OCI-M2 (cell line): ENCODE measurements at regions not wholly inside any gene's neighbourhood (a gene's known extent, or its start where the extent isn't known, plus 50 kb on each side); places are given as distances from the start of the nearest gene placed in this dataset.

Experiments used
- DNase-seq: peaks from one replicate; lab custom pipeline; 2025; ENCODE audit not compliant: unreplicated experiment; lab: John Stamatoyannopoulos, UW

GRCh38 chr9:107914151-107914550 lies 424.6 kb upstream of the KLF4 start:
- no peak for DNase-seq

DNA sequence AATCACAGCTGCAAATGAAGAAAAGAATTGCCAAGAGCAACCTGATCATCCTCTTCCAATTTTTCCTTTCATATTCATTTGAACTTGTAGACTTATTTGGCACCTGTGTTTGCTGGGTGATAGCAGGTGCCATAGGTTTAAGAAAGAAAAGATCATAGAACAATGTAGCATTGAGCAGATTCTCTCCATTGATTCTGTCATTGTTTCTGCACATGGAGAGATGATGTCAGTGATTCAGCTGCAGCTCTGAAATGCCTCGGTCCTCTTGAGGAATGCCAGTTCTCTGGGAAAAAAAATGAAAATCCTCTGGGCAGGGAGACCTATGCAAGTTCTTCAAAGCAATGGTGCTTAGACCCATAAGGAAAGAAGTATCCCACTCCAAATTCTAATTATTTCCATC lies 418.1 kb upstream of the KLF4 start:
- no peak for DNase-seq

- no peak for DNase-seq
These were observed 417.7 kb upstream of the KLF4 start for GRCh38 chr9:107907255-107907654.

GRCh38 chr9:107906074-107906473 lies 416.5 kb upstream of the KLF4 start:
- DNase-seq: no peak

GRCh38 chr9:107905308-107906020 lies 415.9 kb upstream of the KLF4 start:
- DNase-seq: no peak

DNA sequence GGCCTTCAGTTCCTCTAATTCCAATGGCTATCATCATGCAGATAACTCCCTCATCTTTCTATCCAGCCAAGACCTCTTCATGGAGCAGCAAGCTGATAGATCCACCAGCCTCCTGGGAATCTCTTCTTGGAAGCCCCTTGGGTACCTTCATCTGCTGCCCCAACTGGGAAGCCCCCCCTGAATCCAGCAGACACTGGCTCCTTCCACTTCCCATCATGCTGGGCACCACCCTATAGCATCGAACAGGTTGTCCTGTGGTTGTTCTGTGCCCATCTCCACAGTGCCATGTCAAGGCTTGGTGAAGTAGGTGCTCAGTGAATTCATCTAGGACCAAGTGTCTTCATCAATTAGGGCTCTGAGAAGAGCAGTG lies 410.4 kb upstream of the KLF4 start:
- no peak for DNase-seq

GRCh38 chr9:107898761-107899160 lies 409.2 kb upstream of the KLF4 start:
- DNase-seq: no peak

DNA sequence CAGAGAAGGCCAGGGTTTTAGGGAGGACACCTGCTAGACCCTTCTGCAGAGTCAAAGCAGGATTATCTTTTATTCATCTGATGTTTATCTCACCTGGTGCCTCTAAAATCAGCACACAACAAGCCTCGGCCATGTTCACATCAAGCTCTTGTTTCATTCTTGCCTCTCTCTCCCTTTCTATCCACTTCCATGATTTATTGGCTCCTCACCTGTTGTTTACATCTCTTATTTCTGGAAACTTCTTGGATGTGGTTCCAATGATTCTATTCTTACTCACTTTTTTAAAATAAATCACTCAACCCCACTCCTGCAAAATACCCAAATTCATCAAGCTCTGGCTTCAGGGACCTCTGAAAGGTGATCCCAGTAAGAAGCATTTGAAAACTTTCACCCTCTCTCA lies 407.0 kb upstream of the KLF4 start:
- no peak for DNase-seq

DNA sequence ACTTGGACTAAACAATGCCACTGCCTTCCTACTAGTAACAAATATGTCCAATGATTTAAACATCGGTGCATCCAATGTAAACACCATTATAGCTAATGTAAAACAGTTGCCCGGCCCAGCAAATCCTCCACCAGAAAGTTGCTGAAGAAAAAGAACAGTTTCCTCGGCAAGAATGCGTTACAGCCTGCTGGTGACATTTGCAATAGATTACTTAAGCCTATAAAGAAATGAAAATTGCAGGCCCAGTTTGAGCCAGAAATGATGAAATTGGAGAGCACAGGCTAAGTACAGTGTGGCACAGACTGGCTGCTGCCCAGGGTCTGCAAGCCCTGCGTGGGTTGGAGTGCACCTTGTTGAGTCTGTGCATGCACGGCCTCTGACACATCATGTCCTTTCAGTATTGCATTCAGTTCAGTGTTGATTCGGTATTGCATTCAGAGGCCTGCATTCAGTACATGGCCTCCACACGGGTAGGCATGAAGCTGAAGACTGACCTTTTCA lies 406.0 kb upstream of the KLF4 start:
- no peak for DNase-seq

- no peak for DNase-seq
These were observed 405.1 kb upstream of the KLF4 start for GRCh38 chr9:107894572-107895261.

DNA sequence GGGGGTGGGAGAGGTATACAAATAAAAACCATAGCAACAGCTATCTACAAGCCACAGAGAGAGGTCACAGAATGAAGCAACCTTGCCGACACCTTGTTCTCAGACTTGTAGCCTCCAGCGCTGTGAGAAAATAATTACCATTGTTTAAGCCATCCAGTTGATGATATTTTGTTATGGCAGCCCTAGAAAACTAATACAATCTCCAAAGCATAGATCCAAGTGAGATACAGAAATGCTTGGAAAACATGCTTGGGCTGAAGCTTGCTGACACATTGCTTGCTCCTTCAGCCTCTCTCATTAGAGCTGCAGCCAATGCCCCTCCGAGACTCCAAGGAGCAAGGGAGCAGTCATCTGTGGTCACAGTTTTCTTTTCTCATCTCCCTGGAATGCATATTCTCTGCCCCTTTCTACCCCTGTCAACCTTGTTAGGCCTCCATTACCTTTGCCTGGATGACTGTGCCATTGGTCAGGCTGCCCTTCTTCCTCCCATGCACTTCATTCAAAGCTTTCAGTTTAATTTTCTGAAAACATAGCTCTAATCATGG lies 401.4 kb upstream of the KLF4 start:
- no peak for DNase-seq

DNA sequence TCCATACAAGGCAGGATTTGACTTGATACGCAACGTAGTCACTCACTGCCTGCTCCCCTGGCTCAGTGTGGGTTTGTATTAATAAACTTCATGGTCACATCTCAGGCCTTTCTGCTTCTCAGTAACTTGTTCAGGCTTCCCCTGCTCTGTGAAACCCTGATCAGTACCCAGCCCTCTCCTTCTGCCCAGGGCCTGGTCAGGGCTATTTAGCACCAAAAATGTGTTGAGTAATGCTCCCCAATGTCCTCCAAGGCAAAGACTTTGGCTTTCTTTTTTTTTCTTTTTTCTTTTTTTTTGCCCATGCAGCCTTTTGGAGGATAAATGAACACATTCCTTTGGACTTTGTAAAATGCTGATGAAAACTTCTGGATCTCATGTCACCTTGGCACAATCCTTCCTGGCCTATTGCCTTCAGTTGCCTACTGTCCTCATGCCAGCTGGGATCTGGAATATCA lies 399.2 kb upstream of the KLF4 start:
- no peak for DNase-seq

DNA sequence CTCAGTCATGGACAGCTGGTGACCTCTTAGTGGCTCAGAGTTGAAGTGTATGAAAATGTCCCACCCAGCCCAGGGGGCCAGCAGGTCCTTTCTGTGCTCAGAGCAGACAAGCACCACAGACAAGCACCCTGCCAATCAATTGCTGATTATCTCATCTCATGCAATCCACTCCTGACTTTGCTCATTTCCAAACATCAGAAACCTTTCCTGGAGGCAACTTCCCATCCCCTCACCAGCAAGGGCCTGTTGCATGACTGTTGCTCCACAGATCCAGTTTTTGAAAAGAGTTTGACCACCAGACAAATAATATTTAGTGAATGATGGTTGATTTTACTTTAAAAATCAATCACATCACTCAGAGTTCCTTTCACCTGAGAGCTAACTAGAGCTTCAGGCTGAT lies 397.3 kb upstream of the KLF4 start:
- DNase-seq: no peak

DNA sequence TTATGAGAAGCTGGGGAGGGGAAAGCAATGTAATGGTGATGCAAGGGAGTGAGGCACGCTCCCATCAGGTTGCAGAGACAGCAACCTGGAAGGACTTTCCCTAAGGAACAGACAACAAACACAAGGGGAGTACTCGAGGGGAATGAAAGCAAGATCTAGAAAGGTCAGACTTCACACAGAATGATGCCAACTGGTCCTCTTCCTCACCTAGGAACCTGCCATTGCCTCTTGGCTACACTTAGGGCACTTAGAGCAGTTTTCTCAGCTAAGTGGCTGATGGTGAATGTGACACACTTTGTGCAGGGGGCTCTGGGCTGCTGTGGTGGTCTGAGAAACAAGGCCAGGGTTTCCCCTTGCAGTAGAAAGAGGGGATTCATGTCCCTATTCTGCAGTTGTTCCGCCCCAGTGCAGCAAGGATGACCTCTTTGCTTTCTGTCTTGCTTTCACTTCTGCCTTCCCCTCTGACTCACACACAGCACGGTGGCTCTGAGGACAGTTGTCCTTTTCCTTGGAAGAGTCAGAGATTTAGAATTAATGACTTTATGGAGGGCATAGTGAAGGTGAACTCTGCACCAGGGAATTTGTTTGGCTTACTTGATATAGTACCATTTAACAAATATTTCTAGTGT lies 394.0 kb upstream of the KLF4 start:
- no peak for DNase-seq

GRCh38 chr9:107881626-107882300 lies 392.2 kb upstream of the KLF4 start:
- no peak for DNase-seq

- no peak for DNase-seq
These were observed 388.9 kb upstream of the KLF4 start for GRCh38 chr9:107878462-107878861.

DNA sequence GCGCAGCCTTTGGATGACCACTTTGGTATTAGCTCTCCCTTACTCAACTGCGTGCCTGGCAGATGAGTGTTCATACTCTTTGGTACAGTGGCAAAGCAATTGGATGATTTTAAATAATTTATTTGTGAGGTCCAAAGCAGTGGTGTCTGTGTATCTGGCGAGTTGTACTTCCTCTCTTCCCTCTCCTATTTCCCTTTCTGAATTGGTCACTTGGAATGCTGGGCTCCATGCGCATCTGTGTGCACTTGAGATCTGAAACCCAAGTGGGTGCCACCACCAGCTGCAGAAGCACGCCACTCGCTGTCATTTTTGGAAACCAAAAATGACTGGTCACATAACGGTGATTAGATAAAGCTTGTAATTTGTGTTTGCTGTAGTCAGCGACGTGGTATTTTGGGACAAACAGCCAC lies 386.0 kb upstream of the KLF4 start:
- no peak for DNase-seq

DNA sequence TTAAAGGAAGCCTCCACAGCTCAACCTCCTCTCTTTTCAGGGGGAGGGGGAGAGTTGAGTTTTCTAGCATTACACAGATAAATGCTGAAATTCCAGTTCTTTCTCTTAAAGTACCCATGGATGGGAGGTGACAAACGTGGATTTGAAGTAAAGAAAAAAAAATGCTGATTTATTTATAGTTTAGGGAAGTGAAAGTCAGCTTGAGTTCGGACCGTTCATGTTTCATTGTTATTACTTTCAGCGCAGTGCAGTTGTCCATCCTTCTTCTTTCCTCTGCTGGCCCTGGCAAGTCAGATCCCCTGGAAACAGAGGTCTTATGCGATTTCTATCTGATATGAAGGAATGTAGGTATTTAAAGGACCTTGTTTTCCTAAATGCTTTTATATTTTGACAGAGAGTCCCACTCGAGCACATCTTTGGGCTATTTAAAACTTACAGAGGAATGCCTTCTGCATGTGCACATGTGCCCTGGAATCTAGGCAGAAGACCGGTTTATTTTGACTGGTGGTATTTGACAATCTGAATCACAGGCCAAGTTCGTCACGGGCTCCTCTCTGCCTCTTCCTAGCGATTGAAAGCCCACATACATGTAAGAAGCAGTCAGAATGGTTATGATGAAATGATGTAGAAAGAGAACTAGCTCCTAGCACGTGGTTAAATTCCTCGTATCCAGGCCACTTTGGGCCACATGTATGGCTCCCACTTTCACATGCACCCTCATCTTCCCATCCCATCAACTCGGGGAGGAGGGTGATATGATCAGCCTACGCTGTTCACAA lies 385.2 kb upstream of the KLF4 start:
- no peak for DNase-seq

- no peak for DNase-seq
These were observed 384.6 kb upstream of the KLF4 start for GRCh38 chr9:107874137-107874536.

- DNase-seq: no peak
These were observed 383.1 kb upstream of the KLF4 start for GRCh38 chr9:107872457-107873192.
